NCI-H1417 treated with DMSO at 0.1 percent for 48 hours (cell line): ENCODE measurements at regions not wholly inside any gene's neighbourhood (a gene's known extent, or its start where the extent isn't known, plus 50 kb on each side); places are given as distances from the start of the nearest gene placed in this dataset.

ENCODE experiments used
- DNase-seq: peaks from one replicate; lab custom pipeline; 2025; lab: John Stamatoyannopoulos, UW

DNA sequence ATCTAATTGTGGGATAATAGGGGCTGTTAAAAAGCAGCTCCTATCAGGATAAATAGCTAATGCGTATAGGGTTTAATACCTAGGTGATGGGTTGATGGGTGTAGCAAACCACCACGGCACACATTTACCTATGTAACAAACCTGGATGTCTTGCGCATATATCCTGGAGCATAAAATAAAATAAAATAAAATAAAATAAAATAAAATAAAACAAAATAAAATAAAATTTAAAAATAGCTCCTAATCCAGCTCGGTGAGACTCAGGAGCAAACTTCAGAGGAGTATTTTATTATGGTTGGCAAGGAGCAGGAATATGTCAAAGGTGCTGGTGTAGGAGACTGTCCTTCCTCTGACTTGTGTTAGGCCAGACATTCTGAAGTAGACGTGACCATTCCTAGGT, 721.0 kb downstream of the BCL11B start:
- no peak for DNase-seq

DNA sequence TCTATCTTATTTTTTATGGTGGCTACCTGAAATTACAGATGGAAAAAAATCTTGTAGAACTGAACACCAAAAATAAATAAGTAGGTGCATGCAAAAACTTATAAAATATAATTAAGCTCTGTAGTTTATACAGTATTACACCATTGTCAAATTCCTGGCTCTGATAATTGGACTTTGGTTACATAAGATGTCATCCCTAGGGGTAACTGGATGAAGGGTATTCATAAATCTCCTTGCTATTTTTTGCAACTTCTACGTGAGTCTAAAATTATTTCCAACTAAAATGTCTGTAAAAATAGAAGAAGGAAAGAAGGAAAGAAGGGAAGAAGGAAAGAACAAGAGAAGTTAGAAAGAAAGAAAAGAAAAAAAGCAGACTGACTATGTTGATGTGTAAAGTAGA, 716.6 kb downstream of the BCL11B start:
- DNase-seq, result no peak

DNA sequence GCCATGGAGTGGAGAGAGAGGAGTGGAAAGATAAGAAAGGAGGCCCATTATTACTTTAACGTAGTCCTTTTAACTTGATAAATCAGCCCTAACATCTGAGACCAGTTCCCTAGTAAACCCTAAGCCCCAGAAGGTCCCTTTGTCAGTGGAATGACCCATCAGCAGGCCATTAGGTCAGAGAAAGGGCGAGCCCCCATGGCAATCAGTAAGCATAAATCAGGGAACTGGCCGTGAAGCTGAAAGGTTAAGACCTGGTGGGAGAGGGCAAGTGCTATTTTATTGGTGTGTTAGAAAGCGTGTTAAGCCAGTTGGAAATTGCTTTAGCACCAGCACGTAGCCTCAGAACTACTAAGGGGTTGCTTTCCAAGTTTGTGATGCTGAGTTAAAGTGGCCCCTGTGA, 708.0 kb downstream of the BCL11B start:
- no peak for DNase-seq

DNA sequence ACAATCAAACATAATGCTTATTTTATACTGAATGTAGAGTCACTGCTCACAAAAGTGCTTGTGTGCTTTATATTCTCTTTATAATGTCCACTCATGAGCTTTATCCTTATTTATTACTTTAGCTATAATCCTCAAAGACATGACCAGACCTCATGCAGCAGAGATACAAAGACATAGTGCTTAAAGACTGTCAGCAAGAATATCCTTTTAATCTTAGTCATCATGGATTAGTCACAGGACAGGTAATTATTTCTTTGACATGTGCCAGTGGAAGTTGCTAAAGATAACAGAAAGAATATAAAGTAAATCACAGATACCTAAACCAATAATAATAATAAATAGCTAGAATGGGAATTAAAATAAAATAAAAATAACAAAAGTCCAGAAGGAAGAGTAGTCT, 707.5 kb downstream of the BCL11B start:
- DNase-seq, result no peak

DNA sequence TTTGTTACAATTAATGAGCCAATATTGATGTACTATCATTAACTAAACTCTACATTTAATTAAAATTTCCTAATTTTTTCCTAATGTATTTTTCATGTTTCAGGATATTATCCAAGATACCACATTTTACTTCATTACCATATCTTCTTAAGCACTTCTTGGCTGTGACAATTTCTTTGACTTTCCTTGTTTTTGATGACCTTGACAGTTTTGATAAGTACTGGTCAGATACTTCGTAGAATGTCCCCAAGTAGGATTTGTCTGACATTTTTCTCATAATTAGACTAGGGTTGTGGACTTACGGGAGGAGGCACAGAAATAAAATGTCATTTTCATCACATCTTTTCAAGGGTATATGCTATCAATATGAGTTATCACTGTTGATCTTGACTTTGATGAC, 700.9 kb downstream of the BCL11B start:
- no peak for DNase-seq

DNA sequence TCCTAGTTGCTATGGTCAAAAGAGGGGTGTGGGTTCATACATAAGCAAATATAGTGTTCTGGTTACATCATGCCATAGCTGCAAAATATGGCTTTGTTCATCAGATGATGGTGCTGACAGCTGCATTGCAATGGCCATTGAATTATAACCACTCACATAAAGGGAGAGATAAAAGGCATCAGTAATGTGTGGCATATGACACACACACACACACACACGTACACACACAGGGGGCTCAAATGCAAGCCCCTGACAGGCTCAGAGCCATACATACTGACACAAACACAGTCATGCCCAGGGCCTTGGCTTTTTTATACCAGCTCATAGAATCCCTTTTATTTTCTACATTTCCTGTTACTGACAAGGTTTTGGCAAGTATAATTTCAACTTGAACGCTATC, 698.9 kb downstream of the BCL11B start:
- no peak for DNase-seq

DNA sequence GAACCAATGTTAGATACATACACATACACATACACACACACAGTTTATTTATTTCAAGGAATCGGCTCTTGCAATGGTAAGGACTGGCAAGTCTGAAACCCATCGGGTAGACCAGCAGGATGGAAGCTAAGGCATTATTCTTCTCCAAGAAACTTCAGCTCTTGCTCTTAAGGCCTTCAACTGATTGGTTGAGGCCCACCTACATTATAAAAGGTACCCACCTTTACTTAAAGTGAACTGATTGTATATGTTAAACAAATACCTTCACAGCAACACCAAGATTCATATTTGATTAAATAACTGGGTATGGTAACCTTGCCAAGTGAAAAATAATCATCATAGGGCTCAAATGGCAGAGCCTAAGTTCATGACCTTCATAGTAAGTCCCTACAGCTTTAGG, 695.5 kb downstream of the BCL11B start:
- DNase-seq, result no peak

DNA sequence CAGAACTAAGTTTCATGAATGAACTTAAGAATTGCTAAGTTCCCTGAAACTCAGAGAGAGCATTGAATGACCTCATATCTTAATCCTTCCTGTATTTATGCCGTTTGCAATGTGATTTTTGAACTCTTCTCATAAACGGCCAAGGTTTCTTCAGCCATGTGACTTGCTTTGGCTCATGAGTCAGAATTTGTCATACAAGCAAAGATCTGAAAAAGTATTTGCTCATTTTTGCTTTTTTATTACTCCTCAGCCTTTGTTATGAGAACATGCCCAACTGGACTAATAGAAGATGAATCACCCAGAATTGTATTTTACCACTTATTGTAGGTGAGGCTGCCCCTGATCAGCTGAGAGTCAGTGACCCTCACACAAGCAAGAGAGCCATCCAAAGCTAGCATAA, 693.8 kb downstream of the BCL11B start:
- no peak for DNase-seq

DNA sequence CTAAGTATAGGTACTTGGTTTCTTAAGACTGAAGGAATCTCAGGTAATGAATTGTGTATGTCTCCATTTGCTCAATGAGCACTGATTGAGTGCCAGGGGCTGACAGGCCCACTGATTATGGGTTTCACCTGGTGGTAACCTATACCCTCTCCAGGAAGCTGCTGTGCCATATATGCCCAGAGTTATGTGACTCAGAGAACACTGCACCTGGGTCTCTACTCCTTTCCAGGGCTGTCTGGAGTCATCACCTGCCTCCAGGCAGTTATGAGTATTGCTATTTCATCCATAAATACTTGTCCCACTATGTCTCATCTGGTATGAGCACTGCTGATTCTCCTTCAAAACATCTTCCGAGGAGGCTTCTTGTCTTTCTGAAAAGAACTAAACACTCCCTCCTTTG, 692.9 kb downstream of the BCL11B start:
- DNase-seq, result no peak

DNA sequence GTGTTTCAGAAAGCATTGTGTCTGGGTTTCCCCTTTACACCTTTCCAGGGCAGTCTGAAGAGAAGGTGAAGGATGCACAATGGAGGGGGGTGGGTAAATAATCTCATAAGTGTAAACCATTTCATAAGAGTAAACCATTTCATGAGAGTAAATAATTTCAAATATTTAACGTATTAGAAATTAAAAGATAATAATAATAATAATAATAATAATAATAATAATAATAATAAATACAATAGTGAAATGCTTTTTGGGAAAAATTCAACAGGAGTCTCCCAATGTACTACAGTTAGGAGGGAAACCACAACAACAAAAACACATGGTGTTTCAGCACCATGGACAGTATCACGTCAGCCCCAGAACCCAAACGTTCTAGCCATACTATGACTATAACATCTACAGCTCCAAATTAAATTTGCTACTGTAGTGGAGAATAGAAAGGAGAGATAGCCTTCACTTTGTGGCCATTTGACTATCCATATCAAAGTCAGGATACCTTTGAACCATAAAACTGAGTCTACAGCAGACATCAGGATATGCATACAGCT, 691.8 kb downstream of the BCL11B start:
- DNase-seq, result no peak

DNA sequence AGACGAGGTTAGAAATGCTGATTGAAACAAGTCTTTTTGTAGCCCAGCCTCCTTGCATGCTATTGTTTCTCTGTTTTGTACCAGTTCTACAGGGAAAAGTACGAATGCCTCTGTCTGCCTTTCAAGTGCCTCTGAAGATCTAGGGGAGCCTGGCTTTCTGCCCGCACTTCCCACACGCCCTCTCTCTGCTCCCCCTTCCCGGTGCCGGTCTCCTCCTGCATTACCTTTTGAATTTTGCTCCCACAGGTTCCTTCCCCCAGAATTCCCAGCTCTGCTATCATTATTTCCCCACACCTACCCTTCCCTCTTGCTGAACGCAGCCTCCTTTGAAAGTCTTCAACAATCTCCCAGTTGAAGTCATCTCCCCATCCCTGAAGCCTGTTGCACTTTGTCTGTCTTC, 689.7 kb downstream of the BCL11B start:
- no peak for DNase-seq

DNA sequence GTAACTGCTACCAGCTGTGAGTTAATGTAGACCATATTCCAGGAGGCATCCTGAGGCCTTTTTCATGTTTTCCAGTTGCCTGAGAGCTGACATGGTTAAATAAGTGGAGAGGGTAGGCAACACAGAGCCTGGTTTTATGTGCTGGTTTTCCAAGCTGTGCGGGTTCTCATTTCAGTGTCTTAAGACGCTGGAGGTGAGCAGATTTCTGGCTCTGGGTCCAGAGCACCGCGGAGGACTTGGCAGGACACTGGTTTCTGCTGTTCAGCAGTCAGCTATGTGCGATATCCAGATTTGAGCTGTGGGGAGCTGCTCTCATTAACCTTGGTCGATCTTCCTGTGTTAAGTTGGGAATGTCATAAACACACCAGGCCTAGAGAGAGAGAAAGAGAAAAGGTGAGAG, 680.8 kb downstream of the BCL11B start:
- DNase-seq, result no peak

DNA sequence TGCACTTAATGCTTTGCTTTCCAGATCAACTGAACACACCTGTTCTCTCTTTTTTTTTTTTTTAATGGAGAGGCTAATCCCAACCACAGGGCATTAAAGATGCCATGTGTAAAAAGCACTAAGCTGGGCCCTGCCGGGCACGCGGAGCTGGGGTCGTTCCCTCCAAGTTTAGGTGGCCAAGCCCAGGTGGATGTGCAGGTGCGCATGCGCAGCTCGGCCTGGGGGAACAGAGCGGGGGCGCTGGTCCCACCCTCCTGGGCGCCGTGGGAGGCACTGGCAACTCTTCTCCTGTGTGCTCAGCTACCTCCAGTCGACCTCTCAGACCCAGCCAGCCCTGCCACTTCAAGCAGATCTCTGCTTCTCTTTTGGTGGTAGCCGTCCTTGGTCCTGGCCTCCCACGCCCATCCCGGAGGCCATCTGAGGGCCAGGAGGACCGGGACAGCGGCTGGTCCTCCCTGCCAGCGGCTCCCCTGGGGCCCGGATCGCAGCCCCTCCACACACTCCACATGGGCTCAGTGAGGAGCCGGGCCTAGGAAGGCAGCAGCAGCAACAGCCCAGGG, 679.3 kb downstream of the BCL11B start:
- no peak for DNase-seq

DNA sequence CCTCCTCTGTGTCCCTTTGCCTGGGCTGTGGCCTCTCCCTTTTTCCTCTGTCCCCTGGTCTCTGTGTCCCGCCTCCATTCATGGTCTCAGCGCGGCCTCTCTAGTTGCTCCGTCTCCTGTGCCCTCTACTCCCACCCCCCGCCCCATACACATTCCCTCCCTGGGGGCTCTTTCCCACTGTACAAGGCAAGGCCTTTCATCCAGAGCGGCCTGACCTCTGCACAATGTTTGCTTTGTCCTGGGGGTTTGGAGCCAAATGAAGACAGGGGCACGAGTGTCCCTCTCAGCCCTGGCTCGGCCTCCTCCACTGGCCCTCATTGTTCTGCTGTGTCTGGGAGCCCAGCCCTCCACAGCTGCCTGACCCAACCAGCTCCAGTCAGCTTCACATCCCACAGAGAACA, 678.6 kb downstream of the BCL11B start:
- no peak for DNase-seq

DNA sequence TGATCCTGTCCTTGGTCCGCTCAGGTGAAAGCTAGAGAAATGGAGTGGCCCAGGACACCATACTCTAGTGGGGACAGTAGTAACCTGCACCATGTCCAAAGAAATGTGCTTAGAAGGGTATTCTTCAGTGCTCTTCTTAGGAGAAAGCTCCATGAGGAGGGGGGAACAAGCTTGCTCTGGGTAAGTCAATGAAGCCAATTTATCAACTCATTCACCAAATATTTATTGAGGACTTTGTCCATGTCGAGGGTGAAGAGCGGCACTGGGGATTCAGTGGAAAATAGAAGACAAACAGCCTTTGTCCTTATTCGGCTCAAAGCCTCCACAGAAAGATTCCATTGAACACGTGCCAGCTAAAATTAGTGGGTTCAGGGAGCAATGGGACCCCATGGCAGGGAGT, 677.8 kb downstream of the BCL11B start:
- DNase-seq, result no peak

DNA sequence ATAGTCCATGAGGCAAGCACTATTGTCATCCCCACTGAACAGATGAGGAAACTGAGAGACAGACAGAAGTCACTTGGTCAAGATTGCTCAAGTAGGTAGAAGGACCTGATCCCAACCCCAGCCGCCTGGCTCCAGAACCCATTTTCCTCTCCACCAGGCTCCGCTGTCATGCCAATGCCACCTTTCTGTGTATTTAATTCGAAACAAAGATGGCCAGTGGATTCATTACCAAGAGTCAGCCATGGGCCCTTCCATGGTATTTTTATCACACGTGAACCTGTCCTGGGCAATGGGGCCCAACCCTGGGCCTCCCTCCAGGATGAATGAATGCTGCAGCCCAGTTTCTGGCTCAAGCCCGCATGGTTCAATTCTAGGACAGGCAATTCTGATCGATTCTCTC, 673.4 kb downstream of the BCL11B start:
- DNase-seq, result no peak

DNA sequence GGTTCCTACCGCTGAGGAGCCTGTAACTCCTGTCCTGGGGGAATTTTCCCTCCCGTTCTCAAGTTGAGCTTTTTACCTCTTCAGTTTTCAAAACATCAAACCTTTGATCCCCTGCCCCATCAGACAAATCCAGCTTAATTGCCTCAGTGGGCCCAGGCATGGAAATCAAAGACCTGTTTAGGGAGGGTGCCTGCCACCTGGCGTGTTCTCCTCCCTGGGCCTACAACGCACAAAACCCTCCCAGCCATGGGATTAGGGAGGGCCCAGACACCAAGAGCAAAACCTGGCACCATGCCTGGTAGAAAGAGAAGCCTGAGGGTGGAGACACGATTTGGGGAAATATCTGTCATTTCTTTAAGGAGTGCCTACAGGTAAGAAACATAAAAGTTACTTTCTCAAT, 672.9 kb downstream of the BCL11B start:
- no peak for DNase-seq

DNA sequence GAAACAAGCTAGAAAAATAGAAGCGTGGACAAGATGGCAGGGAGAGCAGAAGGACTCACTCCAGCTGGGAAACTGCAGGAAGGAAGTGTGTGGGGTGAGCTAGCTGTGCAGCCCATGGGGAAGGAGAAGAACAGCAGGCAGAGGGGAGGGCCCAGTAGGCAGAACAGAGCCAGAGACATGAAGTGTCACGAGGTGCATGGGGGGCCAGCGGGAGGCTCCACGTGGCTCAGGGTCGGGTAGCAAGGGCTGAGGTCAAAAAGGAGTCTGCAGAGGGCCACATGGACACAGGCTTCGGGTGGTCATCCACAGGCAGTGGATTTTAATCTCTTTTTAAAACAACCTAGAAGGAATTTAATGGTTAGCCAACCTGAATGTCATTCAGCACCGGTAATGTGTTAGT, 669.0 kb downstream of the BCL11B start:
- DNase-seq, result no peak

DNA sequence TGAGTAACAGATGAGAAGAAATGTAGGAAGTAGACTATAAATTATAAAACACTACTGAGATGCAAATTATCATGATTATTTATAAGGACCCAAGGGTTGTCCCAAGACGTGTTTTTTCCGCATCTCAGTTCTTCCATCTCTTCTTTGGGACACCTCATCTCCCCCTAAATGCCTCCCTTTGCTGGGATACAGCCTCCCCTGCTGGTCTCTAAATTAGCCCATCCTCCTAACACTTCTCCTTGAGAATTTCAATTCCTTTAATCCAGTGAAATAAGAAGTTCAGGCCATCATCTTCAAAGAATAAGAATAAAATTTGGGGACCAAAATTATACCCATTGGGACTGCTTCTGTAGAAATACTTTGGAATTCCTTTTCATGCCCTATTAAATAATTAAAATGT, 667.0 kb downstream of the BCL11B start:
- no peak for DNase-seq

DNA sequence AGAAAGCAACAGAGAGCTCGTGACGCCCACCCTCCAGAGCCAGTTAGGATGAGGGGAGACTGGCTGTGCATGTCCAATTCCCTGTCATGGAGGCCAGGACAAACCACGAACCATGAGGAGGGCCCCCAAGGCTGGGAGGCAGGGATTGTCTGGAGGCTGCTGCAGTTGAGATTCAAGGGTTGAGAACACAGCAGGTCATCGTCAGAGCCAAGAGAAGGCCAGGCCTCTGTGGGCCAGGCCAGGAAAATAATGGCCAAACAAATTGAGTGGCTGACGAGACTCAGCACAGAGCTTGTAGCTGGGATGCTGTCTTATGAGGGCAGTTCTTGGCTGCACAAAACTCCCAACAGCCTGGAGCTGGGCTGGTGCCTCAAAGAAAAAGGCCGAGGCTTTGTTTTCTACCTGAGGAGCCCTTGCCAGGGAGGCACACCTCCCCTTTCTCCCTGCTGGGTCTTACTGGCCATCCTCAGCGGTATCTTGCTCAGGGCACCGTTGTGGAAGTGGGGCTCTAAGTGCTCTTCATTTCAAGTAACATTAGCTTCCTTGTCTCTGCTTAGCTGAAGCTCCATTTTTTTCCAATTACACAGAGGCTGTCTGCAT, 665.9 kb downstream of the BCL11B start:
- DNase-seq, result no peak

DNA sequence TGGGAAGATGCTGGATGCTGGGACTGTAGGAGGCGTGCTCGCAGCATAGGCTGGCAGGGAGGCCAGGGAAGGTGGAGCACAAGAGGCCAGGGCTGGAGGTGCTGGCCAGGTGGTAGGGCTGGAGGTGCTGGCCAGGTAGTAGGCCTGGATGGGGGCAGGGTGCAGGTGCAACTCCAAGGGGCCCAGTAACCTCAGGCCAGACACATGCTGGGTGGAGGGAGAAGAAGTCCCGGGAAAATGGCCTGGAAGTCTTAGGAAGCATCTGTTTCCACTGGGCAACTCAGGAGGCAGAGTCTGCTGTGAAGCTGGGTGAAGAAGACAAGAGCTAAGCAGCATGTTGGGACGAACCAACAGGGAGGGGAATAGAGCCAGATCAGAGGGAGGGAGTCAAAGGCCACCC, 665.2 kb downstream of the BCL11B start:
- DNase-seq, result no peak

DNA sequence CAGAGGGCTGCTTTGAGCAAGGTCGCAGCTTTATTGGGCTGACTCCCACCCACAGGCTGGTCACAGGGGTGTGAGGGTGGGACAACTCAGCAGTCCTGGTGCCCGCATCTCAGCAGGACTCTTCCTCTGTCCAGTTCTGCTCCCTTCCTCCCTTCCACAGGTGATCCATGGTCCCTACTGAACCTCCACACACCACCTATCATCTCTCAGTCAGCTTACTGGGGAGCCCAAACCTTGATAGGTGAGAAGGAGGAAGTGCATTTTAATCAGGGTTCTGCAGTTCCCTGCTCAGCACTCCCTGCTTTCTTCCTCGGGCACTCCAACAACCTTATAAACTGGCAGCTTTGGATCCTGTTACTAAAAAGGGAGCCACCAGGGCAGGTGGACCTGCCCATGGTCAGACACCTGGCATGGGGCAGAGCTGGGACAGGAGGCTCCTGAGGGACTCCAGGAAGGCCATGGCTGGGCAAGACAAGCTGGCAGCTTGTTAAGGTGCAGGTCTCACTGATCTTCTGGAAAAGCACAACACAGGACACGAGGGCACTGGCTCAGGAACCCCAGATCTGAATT, 664.6 kb downstream of the BCL11B start:
- DNase-seq, result no peak

DNA sequence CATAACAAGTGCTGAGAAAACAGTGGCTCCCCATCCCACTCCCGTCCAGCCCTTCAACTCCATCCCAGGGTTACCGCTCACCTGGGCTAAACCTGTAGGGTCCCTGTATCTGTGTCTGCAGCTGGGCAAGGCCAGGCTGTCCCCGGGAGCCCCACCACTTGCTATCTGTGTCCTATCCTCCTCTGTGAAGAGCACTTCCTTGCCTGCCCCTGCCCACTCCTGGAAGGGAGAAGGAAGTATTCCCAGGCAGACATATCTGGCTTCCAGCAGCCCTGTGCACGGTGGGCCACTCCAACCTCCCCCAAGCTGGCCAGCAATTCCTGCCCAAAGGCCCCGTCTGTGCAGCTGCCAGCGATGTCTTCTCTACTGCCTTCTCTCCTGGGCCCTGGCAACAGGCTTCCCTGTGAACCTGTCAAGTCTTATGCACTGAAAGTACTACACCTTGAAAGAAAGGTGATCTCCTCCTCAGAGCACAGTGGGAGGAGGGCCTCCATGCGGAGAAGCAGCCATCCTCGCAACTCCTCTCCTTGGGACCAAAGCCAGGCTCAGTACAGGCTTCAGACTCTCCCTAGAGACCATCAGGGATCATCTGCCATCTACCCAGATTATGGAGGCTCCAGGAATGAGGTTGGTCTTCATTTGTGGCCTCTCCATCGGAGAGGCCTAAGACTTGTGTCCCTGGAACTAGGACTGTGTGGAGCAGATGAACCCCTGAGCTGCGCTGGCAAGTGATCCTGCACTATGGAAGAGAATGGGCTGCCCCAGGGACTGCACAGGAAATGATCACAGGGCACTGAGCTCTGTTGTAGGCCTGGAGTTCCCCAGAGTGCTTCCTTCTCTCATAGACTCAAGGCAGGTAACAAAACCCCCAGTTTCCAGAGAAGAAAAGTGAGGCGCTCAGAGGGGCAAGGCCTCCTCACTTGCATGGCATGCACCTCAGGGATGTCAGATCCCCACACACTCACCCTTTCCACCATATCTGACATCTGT, 663.6 kb downstream of the BCL11B start:
- no peak for DNase-seq
